ENCODE measurements at regions not wholly inside any gene's neighbourhood (a gene's known extent, or its start where the extent isn't known, plus 50 kb on each side); places are given as distances from the start of the nearest gene placed in this dataset.

DNA sequence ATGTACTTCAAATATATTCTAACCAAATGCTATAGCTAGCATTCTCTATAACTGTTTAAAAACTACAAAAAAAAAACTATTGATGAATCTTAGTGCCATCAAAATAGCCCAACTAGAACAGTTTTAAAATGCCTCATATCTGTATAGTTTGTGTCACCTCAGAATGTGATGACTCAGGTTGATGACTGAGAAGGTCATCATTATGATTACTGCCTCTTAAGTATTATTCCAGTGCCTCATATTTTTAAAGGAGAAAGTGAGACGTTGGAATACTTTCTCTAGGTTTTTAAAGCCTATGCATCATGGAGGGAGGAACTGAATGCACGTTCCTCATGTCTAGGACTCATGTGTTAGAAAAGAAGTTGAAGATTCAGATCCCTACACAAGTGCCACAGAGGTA lies 88.2 kb downstream of the TMA16 start:
- H3K4me1 Mint-ChIP-seq = no peaks in the 10 kb centered on the region
- ATAC-seq (ENCODE audit: low read depth) = no peak
- DNase-seq = no peak
- POLR2A ChIA-PET = no interaction called here
- peaks cover 7% of the 10 kb centered on the region for H3K27me3 Mint-ChIP-seq
- H3K9me3 Mint-ChIP-seq = peaks cover 2% of the 10 kb centered on the region
- no peaks in the 10 kb centered on the region for H3K36me3 Mint-ChIP-seq
- H3K27ac Mint-ChIP-seq = no peak overlapping the region
- H3K4me3 Mint-ChIP-seq = no peak overlapping the region

DNA sequence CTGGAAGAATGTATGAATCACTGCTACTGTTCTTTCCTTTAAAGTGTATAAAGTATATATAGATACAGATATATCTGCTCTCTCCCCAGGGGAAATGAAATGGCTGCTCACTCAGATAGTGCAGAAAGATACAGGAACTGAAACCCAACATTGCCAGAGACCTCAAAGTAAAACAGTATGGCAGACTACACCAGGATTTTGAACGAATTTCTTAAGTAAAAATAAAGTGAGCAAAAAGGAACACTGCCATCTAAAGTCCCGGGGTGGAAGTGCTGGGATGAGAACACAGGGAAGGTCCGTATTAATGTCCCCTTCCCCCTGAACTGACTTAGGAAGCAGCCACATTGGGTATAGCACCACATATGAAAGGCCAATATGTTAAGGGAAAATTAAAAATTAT lies 93.4 kb downstream of the TMA16 start:
- Mint-ChIP-seq H3K36me3 (no peaks in the 10 kb centered on the region), H3K4me1 (no peaks in the 10 kb centered on the region), H3K9me3 (no peaks in the 10 kb centered on the region), H3K27me3 (peaks cover 5% of the 10 kb centered on the region), H3K27ac (no peak overlapping the region), H3K4me3 (no peak overlapping the region)
- DNase-seq = no peak
- POLR2A ChIA-PET = no interaction called here
- no peak for ATAC-seq (ENCODE audit: low read depth)

DNA sequence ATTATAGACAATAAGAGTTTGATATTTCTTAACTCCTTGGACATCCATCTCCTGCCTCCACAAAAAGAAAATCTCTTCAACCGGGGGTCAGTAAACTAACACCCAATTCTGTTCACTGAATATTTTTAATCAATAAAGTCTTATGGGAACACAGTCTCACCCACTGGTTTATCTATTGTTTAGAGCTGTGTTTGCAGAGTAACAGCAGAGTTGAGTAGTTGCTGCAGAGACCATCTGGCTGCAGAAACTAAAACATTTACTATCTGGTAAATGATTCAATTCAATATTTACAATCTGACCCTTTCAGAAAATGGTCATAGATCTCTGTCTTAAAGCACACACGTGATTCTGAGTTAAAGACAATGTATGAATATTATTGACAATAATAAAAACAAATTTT lies 94.0 kb downstream of the TMA16 start:
- no peak for ATAC-seq (ENCODE audit: low read depth)
- POLR2A ChIA-PET = no interaction called here
- H3K27ac Mint-ChIP-seq = no peak overlapping the region
- no peaks in the 10 kb centered on the region for H3K36me3 Mint-ChIP-seq
- H3K4me3 Mint-ChIP-seq = no peak overlapping the region
- no peaks in the 10 kb centered on the region for H3K4me1 Mint-ChIP-seq
- H3K27me3 Mint-ChIP-seq = peaks cover 5% of the 10 kb centered on the region
- DNase-seq = no peak
- no peaks in the 10 kb centered on the region for H3K9me3 Mint-ChIP-seq

DNA sequence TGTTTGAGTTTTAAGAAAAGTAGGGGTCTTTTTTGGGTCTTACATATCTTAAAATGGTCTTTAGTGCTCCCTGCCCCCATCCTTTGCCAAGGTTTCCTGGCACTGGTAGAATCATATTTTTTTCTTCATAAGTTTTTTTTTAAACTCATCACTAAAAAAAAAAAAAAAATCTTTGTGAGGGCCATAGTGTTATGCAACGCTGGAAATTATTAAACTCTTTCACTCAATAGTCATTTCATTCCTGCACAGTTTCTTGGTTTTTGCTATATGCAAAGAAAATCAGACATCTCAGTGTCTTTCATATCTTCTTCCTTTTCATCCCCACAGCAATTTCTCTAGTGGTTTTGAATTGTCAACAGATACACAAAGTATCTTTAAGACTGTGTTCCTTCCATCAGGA lies 95.6 kb downstream of the TMA16 start:
- H3K4me1 Mint-ChIP-seq = no peaks in the 10 kb centered on the region
- H3K27ac Mint-ChIP-seq = no peak overlapping the region
- H3K36me3 Mint-ChIP-seq = no peaks in the 10 kb centered on the region
- ATAC-seq (ENCODE audit: low read depth) (no peak), DNase-seq (no peak)
- peaks cover 1% of the 10 kb centered on the region for H3K27me3 Mint-ChIP-seq
- POLR2A ChIA-PET = no interaction called here
- H3K4me3 Mint-ChIP-seq = no peak overlapping the region
- H3K9me3 Mint-ChIP-seq = no peaks in the 10 kb centered on the region

DNA sequence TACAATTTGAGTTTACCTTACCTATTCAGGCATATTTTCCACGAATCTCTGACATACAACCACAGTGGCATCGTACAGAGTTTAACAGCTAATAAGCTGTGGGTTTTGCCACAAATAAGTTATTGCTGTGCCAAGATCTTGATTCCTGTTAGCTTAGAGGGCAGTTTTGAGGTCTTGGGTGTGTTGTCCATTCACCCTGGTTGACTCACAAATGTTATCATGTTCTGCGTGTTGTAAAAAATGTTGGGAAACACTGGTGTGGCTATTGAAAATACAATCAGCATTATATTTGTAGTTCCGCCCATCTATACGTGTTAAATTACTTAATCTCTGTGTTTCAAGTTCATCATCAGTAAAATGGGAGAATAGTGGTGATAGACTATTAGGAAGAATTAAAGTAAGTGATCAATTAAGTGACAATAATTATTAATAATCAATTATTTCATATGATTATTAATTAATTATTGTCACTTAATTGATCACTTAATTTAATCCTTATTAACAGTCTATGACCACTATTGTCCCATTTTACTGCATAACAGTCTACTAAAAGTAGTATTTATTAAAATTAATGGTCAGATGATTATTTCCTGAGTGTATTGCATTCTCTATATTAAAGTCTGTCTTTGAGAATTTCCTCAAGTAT lies 96.3 kb downstream of the TMA16 start:
- H3K27me3 Mint-ChIP-seq = peaks cover 1% of the 10 kb centered on the region
- no peak overlapping the region for H3K27ac Mint-ChIP-seq
- no peak overlapping the region for H3K4me3 Mint-ChIP-seq
- no peaks in the 10 kb centered on the region for H3K36me3 Mint-ChIP-seq
- H3K4me1 Mint-ChIP-seq = no peaks in the 10 kb centered on the region
- ATAC-seq (ENCODE audit: low read depth) = no peak
- DNase-seq = no peak
- POLR2A ChIA-PET = no interaction called here
- H3K9me3 Mint-ChIP-seq = no peaks in the 10 kb centered on the region

DNA sequence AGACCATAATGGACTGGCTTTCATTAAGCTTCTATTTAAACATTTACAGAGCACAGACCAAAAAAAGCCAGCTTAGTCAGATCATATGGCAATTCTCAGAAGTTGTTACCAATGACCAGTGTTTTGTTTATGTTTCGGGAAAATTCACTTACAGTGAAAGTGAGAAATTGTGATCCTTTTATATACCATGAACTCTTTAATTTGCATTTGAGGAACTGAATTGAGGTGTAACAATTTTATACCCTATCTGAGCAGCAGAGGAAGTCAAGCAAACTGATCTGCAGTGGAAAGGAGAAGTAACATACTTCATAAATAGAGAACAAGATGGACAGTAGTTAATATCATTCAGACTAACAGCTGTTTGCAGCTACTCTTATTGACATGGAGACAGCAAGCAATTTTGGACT lies 97.1 kb downstream of the TMA16 start:
- ATAC-seq (ENCODE audit: low read depth) = no peak
- H3K4me1 Mint-ChIP-seq = no peaks in the 10 kb centered on the region
- DNase-seq = no peak
- H3K27me3 Mint-ChIP-seq = peaks cover 1% of the 10 kb centered on the region
- no peaks in the 10 kb centered on the region for H3K9me3 Mint-ChIP-seq
- H3K27ac Mint-ChIP-seq = no peak overlapping the region
- H3K4me3 Mint-ChIP-seq = no peak overlapping the region
- POLR2A ChIA-PET = no interaction called here
- no peaks in the 10 kb centered on the region for H3K36me3 Mint-ChIP-seq

DNA sequence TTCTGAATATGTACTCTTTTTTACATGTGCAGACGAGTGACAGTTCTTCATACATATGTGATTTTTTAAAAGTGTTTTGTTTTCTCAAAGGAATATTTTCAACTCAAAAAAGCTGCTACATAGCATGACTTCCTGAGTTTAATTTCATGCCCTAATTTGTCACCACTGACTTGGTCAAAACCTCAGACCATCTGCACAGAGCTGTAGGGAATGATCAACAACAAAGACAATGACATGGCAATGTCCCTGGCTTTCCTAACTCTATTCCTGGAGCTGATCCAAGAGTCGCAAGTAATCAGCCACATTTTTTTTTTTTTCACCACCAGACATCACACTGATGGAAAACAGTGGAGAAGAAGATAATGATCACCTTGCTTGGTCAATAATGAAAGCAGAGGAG lies 97.7 kb downstream of the TMA16 start:
- H3K9me3 Mint-ChIP-seq = no peaks in the 10 kb centered on the region
- DNase-seq (no peak), ATAC-seq (ENCODE audit: low read depth) (no peak)
- H3K36me3 Mint-ChIP-seq = no peaks in the 10 kb centered on the region
- H3K27me3 Mint-ChIP-seq = peaks cover 1% of the 10 kb centered on the region
- H3K4me1 Mint-ChIP-seq = no peaks in the 10 kb centered on the region
- no peak overlapping the region for H3K27ac Mint-ChIP-seq
- H3K4me3 Mint-ChIP-seq = no peak overlapping the region
- POLR2A ChIA-PET = no interaction called here

DNA sequence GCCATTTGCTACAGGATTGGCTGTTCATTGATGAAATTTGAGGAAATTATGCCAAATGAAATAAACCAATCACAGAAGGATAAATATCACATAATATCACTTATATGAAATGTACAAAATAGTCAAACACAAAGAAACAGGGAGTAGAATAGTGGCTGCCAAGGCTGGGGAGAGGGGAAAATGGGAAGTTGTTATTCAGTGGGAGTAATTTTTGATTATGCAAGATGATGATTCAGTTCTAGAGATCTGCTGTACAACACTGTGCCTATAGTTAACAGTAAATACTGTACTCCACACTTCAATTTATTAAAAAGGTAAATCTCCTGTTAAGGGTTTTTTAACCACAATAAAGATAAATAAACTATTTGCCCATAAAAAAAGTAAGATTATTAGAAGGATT lies 101.1 kb downstream of the TMA16 start:
- Mint-ChIP-seq H3K27ac (no peak overlapping the region), H3K27me3 (peaks cover 1% of the 10 kb centered on the region), H3K36me3 (no peaks in the 10 kb centered on the region), H3K4me3 (no peak overlapping the region), H3K9me3 (no peaks in the 10 kb centered on the region), H3K4me1 (no peaks in the 10 kb centered on the region)
- DNase-seq = no peak
- ATAC-seq (ENCODE audit: low read depth) = no peak
- POLR2A ChIA-PET = no interaction called here

DNA sequence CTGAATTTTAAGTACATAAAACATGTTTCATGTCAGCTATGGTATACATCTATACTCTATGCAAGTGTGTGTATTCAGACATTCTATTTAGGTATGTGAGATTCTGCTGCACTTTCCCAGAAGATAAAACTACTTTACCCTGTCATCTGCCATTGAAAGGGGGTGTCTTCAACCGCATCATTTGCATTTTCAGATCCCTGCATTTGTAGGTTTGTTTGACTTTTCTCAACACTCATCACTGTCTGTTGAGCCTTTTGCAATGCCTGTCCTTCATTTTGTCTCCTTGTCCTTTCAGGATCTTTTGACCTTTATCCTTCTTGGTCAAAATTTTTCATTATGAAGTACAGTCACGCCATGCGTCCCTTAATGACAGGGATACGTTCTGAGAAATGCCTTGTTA lies 103.5 kb downstream of the TMA16 start:
- Mint-ChIP-seq H3K27ac (no peak overlapping the region), H3K4me1 (no peaks in the 10 kb centered on the region), H3K27me3 (no peaks in the 10 kb centered on the region), H3K9me3 (no peaks in the 10 kb centered on the region), H3K4me3 (no peak overlapping the region), H3K36me3 (no peaks in the 10 kb centered on the region)
- DNase-seq (no peak), ATAC-seq (ENCODE audit: low read depth) (no peak)
- POLR2A ChIA-PET = no interaction called here

DNA sequence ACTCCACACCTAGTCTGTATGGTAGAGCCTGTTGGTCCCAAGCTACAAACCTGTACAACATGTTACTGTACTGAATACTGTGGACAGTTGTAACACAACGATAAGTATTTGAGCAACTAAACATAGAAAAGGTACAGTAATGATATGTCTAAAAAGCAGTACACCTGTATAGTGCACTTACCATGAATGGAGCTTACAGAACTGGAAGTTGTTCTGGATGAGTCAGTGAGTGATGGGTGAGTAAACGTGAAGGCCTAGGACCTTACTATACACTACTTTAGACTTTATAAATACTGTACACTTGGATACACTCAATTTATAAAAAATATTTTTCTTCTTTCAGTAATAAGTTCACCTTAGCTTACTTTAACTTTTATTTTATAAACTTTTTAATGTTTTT lies 104.0 kb downstream of the TMA16 start:
- ATAC-seq (ENCODE audit: low read depth) (no peak), DNase-seq (no peak)
- Mint-ChIP-seq H3K9me3 (no peaks in the 10 kb centered on the region), H3K36me3 (no peaks in the 10 kb centered on the region), H3K4me1 (no peaks in the 10 kb centered on the region), H3K4me3 (no peak overlapping the region), H3K27me3 (no peaks in the 10 kb centered on the region), H3K27ac (no peak overlapping the region)
- POLR2A ChIA-PET = no interaction called here

DNA sequence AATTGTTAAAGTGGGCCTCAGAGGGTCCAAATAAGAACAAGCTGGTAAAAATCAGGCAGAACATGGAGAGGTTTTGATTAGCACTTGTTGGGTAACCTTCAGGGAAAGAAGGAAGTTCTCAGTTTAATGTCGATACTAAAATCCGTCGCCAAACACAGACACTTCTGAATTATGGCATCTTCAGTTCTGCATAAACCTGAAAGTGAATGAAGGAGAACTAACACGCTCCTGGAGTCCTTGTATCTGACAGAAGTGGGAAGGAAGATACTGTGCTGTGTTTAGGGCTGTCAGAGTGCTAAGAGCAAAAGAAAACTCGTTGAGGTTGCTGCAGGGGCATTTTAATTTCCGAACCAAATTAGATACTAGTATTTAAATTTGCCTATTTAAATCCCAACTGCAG lies 106.2 kb downstream of the TMA16 start:
- no peak overlapping the region for H3K27ac Mint-ChIP-seq
- no peak for DNase-seq
- POLR2A ChIA-PET = no interaction called here
- H3K9me3 Mint-ChIP-seq = peaks cover 1% of the 10 kb centered on the region
- ATAC-seq (ENCODE audit: low read depth) = no peak
- H3K36me3 Mint-ChIP-seq = no peaks in the 10 kb centered on the region
- H3K27me3 Mint-ChIP-seq = peaks cover 2% of the 10 kb centered on the region
- no peaks in the 10 kb centered on the region for H3K4me1 Mint-ChIP-seq
- H3K4me3 Mint-ChIP-seq = no peak overlapping the region

DNA sequence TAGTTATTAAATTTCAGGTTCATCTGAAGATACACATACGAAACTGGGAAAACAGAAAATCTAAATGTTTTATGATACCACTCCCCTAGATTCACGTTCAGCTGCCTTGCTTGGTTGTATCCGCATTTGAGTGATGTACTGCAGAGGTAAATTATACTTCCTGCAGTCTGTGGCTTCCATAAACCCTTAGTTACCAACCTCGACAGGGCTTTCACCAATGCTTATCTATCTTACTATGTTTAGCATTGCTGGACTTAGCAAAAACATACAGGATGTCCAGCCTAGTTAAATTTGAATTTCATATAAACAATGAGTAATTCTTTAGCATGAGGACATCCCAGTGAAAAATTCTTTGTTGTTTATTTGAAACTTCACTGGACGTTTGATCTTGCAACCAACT lies 108.8 kb downstream of the TMA16 start:
- POLR2A ChIA-PET = no interaction called here
- H3K9me3 Mint-ChIP-seq = peaks cover 1% of the 10 kb centered on the region
- no peaks in the 10 kb centered on the region for H3K36me3 Mint-ChIP-seq
- ATAC-seq (ENCODE audit: low read depth) (no peak), DNase-seq (no peak)
- H3K27ac Mint-ChIP-seq = no peak overlapping the region
- H3K27me3 Mint-ChIP-seq = peaks cover 2% of the 10 kb centered on the region
- H3K4me1 Mint-ChIP-seq = peaks cover 3% of the 10 kb centered on the region
- no peak overlapping the region for H3K4me3 Mint-ChIP-seq

DNA sequence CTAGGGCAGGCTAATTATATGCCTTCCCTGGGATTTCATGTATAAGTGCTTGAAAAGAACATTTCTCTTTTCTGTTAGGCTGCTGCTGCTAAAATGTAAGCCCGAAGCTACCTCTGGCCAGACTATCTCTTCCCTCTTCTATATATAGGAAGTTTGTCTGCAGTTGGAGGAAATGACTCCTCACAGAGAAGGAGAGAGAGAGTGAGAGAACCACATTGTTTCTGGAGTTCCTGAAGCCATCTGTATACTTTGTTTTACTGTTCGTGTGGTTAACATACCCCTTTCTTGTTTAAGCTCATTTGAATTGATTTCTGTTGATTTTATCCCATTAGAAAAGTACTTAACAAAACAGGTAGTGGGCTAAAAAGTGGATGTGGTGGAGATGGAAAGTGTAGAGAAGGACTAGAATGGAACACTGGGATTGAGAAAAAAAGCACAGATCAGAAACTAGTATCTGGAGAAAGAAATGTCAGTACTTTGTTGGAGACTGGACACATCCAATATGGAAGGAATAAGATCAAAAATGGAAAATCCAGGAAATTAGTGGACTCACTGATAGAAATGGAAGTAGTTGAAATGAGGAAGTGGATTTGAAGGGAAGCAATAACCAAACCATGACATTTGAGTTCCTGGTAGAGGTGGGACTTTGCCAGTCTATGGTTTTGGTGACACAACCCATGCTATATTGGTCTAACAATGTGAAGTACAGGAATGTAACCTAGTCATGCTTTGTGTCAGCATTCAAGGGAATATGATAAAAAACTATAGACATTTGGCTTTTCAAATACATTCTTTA lies 112.6 kb downstream of the TMA16 start:
- Mint-ChIP-seq H3K9me3 (peaks cover 1% of the 10 kb centered on the region), H3K27ac (no peak overlapping the region), H3K4me3 (no peak overlapping the region), H3K27me3 (peaks cover 2% of the 10 kb centered on the region), H3K36me3 (no peaks in the 10 kb centered on the region), H3K4me1 (peaks cover 3% of the 10 kb centered on the region)
- no peak for DNase-seq
- ATAC-seq (ENCODE audit: low read depth) = no peak
- POLR2A ChIA-PET = no interaction called here

DNA sequence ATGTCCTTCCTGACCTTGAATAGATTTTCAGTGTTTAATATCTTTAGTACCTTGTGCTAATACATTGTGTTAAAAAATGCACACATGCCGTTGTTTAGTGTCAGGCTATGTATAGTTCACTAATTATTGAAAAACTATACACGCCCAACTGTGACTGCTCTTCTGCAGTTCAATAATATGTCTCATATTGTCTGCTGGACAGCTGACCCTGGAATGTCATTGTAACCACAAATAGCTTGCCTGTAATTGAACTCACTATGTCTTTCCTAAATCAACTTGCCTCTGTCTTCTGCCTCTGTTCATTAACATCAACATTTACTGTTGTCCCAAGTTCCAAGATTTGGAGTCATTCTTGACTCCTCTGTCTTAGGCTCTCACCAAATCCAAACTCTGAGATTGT lies 114.5 kb downstream of the TMA16 start:
- no peak for ATAC-seq (ENCODE audit: low read depth)
- peaks cover 2% of the 10 kb centered on the region for H3K27me3 Mint-ChIP-seq
- POLR2A ChIA-PET = no interaction called here

More for the DNA sequence above, 114.5 kb downstream of the TMA16 start:
- peaks cover 1% of the 10 kb centered on the region for H3K9me3 Mint-ChIP-seq
- no peak overlapping the region for H3K27ac Mint-ChIP-seq
- DNase-seq = no peak
- H3K4me1 Mint-ChIP-seq = peaks cover 3% of the 10 kb centered on the region
- H3K4me3 Mint-ChIP-seq = no peak overlapping the region
- no peaks in the 10 kb centered on the region for H3K36me3 Mint-ChIP-seq
